ENCODE measurements at regions not wholly inside any gene's neighbourhood (a gene's known extent, or its start where the extent isn't known, plus 50 kb on each side); places are given as distances from the start of the nearest gene placed in this dataset.
"Not testable (repeated sequence)": the region's sequence is repeated elsewhere in the genome, so short reads cannot be mapped to it uniquely, and the experiment has no call there.

DNA sequence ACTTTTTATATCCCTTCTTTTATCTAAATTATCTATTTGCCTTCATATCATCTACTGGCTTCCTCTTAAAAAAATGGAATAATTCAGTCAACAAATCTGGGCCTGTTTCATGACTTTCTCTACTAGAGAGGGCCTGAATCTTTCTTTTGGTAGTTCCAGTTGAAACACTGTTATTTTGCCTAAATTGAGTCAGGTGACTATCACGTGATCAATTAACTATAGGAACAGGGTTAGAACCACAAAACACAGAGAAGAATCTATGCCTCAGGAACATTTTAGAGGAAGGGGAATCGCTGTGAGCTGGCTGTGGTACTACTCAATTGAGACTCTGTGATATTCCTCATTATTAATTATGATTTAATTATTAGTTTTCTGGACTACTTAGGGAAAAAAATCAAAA is 736.7 kb upstream of the PITX2 start:
- Histone ChIP-seq H3K4me1 (ENCODE audit: insufficient read depth, low read length) (no peaks in the 10 kb centered on the region), H3K36me3 (ENCODE audit: insufficient read depth, low read length) (no peaks in the 10 kb centered on the region), H3K4me3 (ENCODE audit: low read length) (no peak overlapping the region), H3K27me3 (ENCODE audit: insufficient read depth, low read length) (no peaks in the 10 kb centered on the region), H3K9me3 (ENCODE audit: low read length) (no peaks in the 10 kb centered on the region), H2AFZ (ENCODE audit: low read depth, low read length) (no peak overlapping the region)

DNA sequence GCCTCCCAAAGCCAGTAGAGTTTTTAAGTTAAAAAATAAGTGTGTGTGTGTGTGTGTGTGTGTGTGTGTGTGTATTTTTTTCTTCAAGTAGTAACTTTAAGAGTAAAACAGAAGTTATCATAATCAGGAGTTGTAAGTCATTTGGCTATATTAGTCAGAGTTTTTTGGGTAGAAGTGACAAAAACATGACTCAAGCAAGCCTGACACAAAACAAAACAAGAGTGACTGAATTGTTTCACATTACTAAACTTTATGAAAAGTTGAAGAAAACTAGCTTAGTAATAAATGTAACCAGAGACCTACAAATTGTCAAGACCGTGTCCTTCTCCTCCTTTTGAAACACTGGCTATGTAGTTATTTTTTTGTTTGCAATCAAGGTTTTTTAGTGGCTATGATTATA is 738.0 kb upstream of the PITX2 start:
- H3K4me1 ChIP-seq (ENCODE audit: insufficient read depth, low read length), result no peaks in the 10 kb centered on the region
- no peaks in the 10 kb centered on the region for H3K9me3 ChIP-seq (ENCODE audit: low read length)
- no peaks in the 10 kb centered on the region for H3K27me3 ChIP-seq (ENCODE audit: insufficient read depth, low read length)

DNA sequence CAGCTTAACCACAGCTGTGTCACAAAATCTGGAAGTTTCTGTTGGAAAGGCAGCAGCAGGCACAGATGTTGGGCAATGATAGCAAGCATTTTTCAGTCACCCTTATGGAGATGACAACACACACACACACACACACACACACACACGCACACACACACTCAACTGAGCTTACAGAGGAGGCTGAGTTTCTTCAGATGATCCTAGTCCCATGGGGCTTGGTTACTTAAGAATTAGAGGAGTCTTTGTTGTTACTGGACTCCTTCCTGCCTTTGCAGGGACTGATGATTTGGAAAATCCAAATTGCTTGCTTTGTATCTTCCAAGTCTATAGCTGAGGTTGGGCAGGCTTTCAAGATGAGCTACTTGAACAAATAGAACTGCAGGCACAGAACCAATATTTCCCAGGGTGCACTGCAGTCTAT is 740.1 kb upstream of the PITX2 start:
- Histone ChIP-seq H3K9me3 (ENCODE audit: low read length) (no peaks in the 10 kb centered on the region), H3K4me1 (ENCODE audit: insufficient read depth, low read length) (no peaks in the 10 kb centered on the region), H3K27me3 (ENCODE audit: insufficient read depth, low read length) (no peaks in the 10 kb centered on the region), H3K4me3 (ENCODE audit: low read length) (no peak overlapping the region), H2AFZ (ENCODE audit: low read depth, low read length) (no peak overlapping the region), H3K36me3 (ENCODE audit: insufficient read depth, low read length) (no peaks in the 10 kb centered on the region)

More for the DNA sequence above, 738.0 kb upstream of the PITX2 start:
- Histone ChIP-seq H2AFZ (ENCODE audit: low read depth, low read length) (no peak overlapping the region), H3K4me3 (ENCODE audit: low read length) (no peak overlapping the region), H3K36me3 (ENCODE audit: insufficient read depth, low read length) (no peaks in the 10 kb centered on the region)

DNA sequence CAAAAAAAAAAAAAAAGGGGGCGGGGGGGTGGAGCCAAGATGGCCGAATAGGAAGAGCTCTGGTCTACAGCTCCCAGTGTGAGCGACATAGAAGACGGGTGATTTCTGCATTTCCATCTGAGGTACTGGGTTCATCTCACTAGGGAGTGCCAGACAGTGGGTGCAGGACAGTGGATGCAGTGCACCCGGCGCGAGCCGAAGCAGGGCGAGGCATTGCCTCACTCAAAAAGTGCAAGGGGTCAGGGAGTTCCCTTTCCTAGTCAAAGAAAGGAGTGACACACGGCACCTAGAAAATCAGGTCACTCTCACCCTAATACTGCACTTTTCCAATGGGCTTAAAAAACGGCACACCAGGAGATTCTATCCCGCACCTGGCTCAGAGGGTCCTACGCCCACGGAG is 755.0 kb upstream of the PITX2 start:
- H3K27me3 ChIP-seq (ENCODE audit: insufficient read depth, low read length); H3K4me1 ChIP-seq (ENCODE audit: insufficient read depth, low read length); H3K4me3 ChIP-seq (ENCODE audit: low read length); H3K9me3 ChIP-seq (ENCODE audit: low read length); H2AFZ ChIP-seq (ENCODE audit: low read depth, low read length); H3K36me3 ChIP-seq (ENCODE audit: insufficient read depth, low read length): not testable (repeated sequence)

DNA sequence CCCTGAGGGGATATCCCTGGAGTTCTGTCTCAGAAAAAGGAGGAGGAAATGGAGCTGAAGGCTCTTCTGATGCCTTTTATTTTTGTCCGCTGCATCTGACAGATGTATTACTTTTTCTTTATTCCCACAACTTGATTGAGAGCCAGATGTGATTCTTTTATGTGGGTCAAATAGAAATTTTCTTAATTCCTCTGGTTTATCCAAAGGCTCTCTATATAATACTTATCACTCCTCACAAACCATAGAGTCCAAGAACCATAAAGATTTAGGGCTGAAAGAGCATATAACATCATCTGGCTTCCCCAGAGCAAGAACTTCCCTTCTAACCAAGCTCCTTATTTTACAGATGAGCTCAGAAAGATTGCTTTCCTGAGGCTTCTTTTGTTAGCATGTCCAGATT is 756.7 kb upstream of the FAM241A start:
- Histone ChIP-seq H3K36me3 (ENCODE audit: insufficient read depth, low read length) (no peaks in the 10 kb centered on the region), H3K4me3 (ENCODE audit: low read length) (no peak overlapping the region), H3K27me3 (ENCODE audit: insufficient read depth, low read length) (no peaks in the 10 kb centered on the region), H3K9me3 (ENCODE audit: low read length) (no peaks in the 10 kb centered on the region), H2AFZ (ENCODE audit: low read depth, low read length) (no peak overlapping the region), H3K4me1 (ENCODE audit: insufficient read depth, low read length) (no peaks in the 10 kb centered on the region)

DNA sequence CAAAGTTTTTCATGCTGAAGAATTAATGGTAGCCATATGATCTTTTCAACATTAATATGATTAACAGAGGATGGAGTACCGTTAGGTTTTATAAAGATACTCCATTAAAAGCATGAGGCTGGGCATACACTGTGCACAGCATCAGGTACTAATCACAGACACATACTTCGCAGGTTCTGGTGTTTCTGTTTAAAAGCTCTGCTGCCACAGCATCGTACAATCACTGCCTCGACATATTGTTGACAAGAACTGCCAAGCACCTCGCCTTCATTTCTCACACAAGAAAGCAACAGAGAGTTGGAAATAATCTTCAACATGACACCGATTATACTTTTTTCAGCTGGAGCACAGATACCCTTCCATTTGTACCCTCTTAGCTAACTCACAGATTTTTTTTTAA is 753.4 kb upstream of the FAM241A start:
- no peaks in the 10 kb centered on the region for H3K9me3 ChIP-seq (ENCODE audit: low read length)
- H2AFZ ChIP-seq (ENCODE audit: low read depth, low read length), result no peak overlapping the region
- H3K36me3 ChIP-seq (ENCODE audit: insufficient read depth, low read length), result no peaks in the 10 kb centered on the region
- H3K27me3 ChIP-seq (ENCODE audit: insufficient read depth, low read length), result no peaks in the 10 kb centered on the region
- no peak overlapping the region for H3K4me3 ChIP-seq (ENCODE audit: low read length)
- no peaks in the 10 kb centered on the region for H3K4me1 ChIP-seq (ENCODE audit: insufficient read depth, low read length)

DNA sequence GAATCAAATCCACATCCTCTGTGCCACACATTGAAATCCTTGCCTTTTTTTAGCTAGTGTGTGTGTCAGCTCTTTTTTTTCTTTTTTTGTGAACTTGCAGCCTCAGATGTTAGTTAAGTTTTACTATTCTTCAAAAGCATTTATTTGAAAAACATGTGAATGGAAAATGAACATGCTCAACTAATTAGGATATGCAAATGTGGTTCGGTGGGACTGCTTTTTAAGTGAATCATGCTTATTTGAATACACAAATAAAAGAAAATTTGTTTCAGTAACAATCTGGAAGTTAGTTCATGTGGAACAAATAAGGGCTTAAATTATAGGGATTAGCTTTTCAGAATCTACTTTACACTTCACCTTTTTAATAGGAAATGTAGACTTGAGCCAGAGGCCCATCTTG is 751.5 kb upstream of the FAM241A start:
- H3K27me3 ChIP-seq (ENCODE audit: insufficient read depth, low read length), result no peaks in the 10 kb centered on the region
- no peak overlapping the region for H3K4me3 ChIP-seq (ENCODE audit: low read length)
- H3K4me1 ChIP-seq (ENCODE audit: insufficient read depth, low read length), result no peaks in the 10 kb centered on the region
- H3K9me3 ChIP-seq (ENCODE audit: low read length), result no peaks in the 10 kb centered on the region
- H2AFZ ChIP-seq (ENCODE audit: low read depth, low read length), result no peak overlapping the region
- H3K36me3 ChIP-seq (ENCODE audit: insufficient read depth, low read length), result no peaks in the 10 kb centered on the region

DNA sequence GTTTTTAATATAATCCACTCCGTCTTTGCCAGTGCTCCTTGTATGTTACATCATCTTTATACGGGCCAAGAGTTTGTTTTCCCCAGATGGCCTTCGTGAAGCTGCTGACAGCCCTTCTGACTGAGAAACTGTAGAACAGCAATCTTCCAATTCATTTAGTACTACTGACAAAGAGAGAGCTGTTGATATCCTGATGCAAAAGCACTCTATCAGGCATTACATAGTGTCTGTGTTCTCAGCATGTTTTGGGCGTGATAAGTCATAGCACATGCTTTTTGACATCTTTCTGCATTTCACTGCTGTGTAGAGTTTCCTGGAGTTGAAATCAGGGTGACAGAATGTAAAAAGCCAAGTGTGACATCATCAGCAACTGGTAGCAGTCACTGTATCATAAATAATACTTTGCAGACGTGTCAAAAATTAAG is 746.3 kb upstream of the FAM241A start:
- Histone ChIP-seq H3K27me3 (ENCODE audit: insufficient read depth, low read length) (no peaks in the 10 kb centered on the region), H3K36me3 (ENCODE audit: insufficient read depth, low read length) (no peaks in the 10 kb centered on the region), H2AFZ (ENCODE audit: low read depth, low read length) (no peak overlapping the region), H3K4me1 (ENCODE audit: insufficient read depth, low read length) (no peaks in the 10 kb centered on the region), H3K9me3 (ENCODE audit: low read length) (no peaks in the 10 kb centered on the region), H3K4me3 (ENCODE audit: low read length) (no peak overlapping the region)

DNA sequence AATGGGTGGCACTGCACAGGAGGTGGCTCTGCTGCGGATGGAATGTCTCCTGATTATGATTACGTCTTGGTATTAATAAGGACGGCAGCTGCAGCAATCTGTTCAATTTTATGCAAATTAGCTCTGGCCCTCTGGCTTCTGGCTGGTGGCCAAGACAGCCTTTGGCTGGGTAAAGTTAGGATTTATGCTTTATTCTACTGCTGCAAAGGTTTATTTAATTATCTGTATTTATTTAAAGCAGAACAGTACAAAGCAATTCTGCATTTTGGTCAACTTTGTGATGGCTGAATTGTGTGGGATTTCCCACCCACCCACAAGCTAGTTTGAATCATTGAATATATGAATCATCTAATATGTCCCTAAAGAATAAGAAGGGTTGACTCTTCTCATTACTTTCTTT is 745.6 kb upstream of the FAM241A start:
- H3K36me3 ChIP-seq (ENCODE audit: insufficient read depth, low read length), result no peaks in the 10 kb centered on the region
- no peaks in the 10 kb centered on the region for H3K4me1 ChIP-seq (ENCODE audit: insufficient read depth, low read length)
- no peaks in the 10 kb centered on the region for H3K27me3 ChIP-seq (ENCODE audit: insufficient read depth, low read length)
- no peak overlapping the region for H3K4me3 ChIP-seq (ENCODE audit: low read length)
- no peaks in the 10 kb centered on the region for H3K9me3 ChIP-seq (ENCODE audit: low read length)
- no peak overlapping the region for H2AFZ ChIP-seq (ENCODE audit: low read depth, low read length)

DNA sequence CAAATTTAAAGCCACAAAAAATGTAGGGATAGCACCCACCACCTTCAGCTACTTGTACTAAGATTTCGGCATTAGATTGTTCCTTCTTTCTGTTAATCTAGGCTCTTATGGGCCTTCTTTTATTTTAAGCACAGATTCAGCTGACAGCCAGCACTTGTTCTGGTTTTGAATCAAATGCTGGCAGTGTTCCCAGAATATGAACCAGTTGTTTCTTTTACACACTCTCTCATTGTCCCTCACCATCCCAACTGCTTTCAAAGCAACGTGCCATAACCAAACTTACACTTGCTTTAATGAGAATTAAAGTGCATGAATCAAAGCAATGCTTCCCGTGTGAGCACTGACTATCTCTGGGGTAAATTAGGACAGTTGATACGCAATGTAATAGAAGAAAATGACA is 744.5 kb upstream of the FAM241A start:
- no peaks in the 10 kb centered on the region for H3K4me1 ChIP-seq (ENCODE audit: insufficient read depth, low read length)
- H3K9me3 ChIP-seq (ENCODE audit: low read length), result no peaks in the 10 kb centered on the region
- H3K27me3 ChIP-seq (ENCODE audit: insufficient read depth, low read length), result no peaks in the 10 kb centered on the region
- no peak overlapping the region for H3K4me3 ChIP-seq (ENCODE audit: low read length)
- no peaks in the 10 kb centered on the region for H3K36me3 ChIP-seq (ENCODE audit: insufficient read depth, low read length)
- no peak overlapping the region for H2AFZ ChIP-seq (ENCODE audit: low read depth, low read length)

DNA sequence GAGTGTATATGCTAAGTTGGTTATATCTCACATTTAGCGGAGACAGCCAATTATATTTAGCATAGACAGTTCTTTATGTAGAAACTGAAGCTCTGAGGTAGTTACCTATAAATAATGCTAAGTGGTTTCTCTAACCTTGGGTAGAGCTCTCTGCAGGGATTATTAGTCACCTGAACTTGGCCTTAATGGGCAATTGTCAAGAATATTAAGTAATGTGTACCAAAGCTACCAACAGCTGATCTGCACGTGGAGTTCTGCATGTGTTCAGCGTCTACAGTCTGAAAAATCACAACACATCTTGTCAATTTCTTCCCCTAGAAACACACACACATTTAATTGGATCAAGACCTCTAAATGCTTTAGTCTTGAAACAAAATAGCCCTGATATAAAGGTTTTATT is 740.6 kb upstream of the FAM241A start:
- Histone ChIP-seq H3K36me3 (ENCODE audit: insufficient read depth, low read length) (no peaks in the 10 kb centered on the region), H3K4me1 (ENCODE audit: insufficient read depth, low read length) (no peaks in the 10 kb centered on the region), H3K4me3 (ENCODE audit: low read length) (no peak overlapping the region), H2AFZ (ENCODE audit: low read depth, low read length) (no peak overlapping the region), H3K9me3 (ENCODE audit: low read length) (no peaks in the 10 kb centered on the region), H3K27me3 (ENCODE audit: insufficient read depth, low read length) (no peaks in the 10 kb centered on the region)

DNA sequence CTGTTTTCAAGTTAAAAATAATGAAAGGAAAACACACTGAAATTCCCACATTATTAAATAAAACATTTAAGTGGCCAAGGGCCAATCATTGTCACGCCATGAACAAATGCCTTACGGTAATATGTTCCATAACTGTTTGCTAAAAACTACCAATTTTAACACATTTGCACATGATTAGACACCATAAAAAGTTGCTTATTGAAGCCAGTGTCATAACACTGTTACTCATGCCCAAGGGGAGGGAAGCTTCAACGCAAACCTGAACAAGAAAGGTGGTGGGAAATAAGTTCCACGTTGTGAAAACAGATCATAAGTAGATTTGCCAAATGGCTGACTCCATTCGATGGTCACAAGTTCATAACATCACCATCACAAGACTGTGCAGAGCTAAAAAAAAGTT is 739.3 kb upstream of the FAM241A start:
- H3K27me3 ChIP-seq (ENCODE audit: insufficient read depth, low read length), result no peaks in the 10 kb centered on the region

DNA sequence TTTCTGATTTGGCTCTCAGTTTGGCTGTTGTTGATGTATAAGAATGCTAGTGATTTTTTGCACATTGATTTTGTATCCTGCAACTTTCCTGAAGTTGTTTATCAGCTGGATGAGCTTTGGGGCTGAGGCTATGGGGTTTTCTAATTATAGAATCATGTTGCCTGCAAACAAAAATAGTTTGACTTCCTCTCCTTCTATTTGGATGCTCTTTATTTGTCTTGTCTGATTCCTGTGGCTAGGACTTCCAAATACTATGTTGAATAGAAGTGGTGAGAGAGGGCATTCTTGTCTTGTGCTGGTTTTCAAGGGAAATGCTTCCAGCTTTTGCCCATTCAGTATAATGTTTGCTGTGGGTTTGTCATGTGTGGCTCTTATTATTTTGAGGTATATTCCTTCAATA is 734.7 kb upstream of the FAM241A start:
- Histone ChIP-seq H3K9me3 (ENCODE audit: low read length) (no peaks in the 10 kb centered on the region), H3K4me3 (ENCODE audit: low read length) (no peak overlapping the region), H3K4me1 (ENCODE audit: insufficient read depth, low read length) (no peaks in the 10 kb centered on the region), H3K27me3 (ENCODE audit: insufficient read depth, low read length) (no peaks in the 10 kb centered on the region), H2AFZ (ENCODE audit: low read depth, low read length) (no peak overlapping the region), H3K36me3 (ENCODE audit: insufficient read depth, low read length) (no peaks in the 10 kb centered on the region)

More for the DNA sequence above, 739.3 kb upstream of the FAM241A start:
- H2AFZ ChIP-seq (ENCODE audit: low read depth, low read length), result no peak overlapping the region
- H3K36me3 ChIP-seq (ENCODE audit: insufficient read depth, low read length), result no peaks in the 10 kb centered on the region
- no peaks in the 10 kb centered on the region for H3K4me1 ChIP-seq (ENCODE audit: insufficient read depth, low read length)
- no peak overlapping the region for H3K4me3 ChIP-seq (ENCODE audit: low read length)
- no peaks in the 10 kb centered on the region for H3K9me3 ChIP-seq (ENCODE audit: low read length)

DNA sequence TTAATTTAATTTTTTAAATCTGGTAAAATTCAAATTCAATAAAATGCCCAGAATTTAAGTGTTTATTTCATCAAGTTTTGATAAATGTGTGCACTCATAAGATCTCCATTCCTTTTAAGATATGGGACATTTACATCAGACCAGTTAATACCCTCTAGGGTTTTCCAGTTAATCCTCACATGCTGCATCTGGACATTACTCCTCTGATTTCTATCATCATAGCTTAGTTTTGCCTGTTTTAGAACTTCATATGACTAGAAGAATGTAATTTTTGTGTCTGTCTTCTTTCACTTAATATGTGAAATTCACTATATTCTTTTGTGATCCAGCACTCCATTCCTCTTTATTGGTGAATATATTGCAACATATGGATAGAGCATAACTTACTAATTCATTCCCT is 727.7 kb upstream of the FAM241A start:
- no peaks in the 10 kb centered on the region for H3K4me1 ChIP-seq (ENCODE audit: insufficient read depth, low read length)
- no peak overlapping the region for H2AFZ ChIP-seq (ENCODE audit: low read depth, low read length)

More for the DNA sequence above, 727.7 kb upstream of the FAM241A start:
- Histone ChIP-seq H3K27me3 (ENCODE audit: insufficient read depth, low read length) (no peaks in the 10 kb centered on the region), H3K36me3 (ENCODE audit: insufficient read depth, low read length) (no peaks in the 10 kb centered on the region), H3K9me3 (ENCODE audit: low read length) (no peaks in the 10 kb centered on the region), H3K4me3 (ENCODE audit: low read length) (no peak overlapping the region)
